ENCODE measurements at regions not wholly inside any gene's neighbourhood (a gene's known extent, or its start where the extent isn't known, plus 50 kb on each side); places are given as distances from the start of the nearest gene placed in this dataset.

- in situ Hi-C loops (cut with HindIII; ENCODE audit: low sequenced_read_pairs) = no loop called here
Measured at GRCh38 chr3:107970993-107971580, 119.7 kb downstream of the CD47 start.

- in situ Hi-C loops (cut with HindIII; ENCODE audit: low sequenced_read_pairs) = no loop called here
Measured at GRCh38 chr3:107969994-107970819, 120.6 kb downstream of the CD47 start.

GRCh38 chr3:107969525-107969924 lies 121.3 kb downstream of the CD47 start:
- in situ Hi-C loops (cut with HindIII; ENCODE audit: low sequenced_read_pairs) = no loop called here

GRCh38 chr3:107966276-107966675 lies 124.6 kb downstream of the CD47 start:
- in situ Hi-C loops (cut with HindIII; ENCODE audit: low sequenced_read_pairs) = no loop called here

- in situ Hi-C loops (cut with HindIII; ENCODE audit: low sequenced_read_pairs) = no loop called here
Measured at GRCh38 chr3:107965136-107965655, 125.6 kb downstream of the CD47 start.

- in situ Hi-C loops (cut with HindIII; ENCODE audit: low sequenced_read_pairs) = no loop called here
Measured at GRCh38 chr3:107963581-107963980, 127.2 kb downstream of the CD47 start.

- in situ Hi-C loops (cut with HindIII; ENCODE audit: low sequenced_read_pairs) = no loop called here
Measured at GRCh38 chr3:107962946-107963345, 127.9 kb downstream of the CD47 start.

GRCh38 chr3:107962037-107962436 lies 128.8 kb downstream of the CD47 start:
- in situ Hi-C loops (cut with HindIII; ENCODE audit: low sequenced_read_pairs) = no loop called here

- in situ Hi-C loops (cut with HindIII; ENCODE audit: low sequenced_read_pairs) = no loop called here
Measured at GRCh38 chr3:107959550-107960154, 131.2 kb downstream of the CD47 start.

- in situ Hi-C loops (cut with HindIII; ENCODE audit: low sequenced_read_pairs) = no loop called here
Measured at GRCh38 chr3:107958146-107958545, 132.7 kb downstream of the CD47 start.

GRCh38 chr3:107956991-107957900 lies 133.6 kb downstream of the CD47 start:
- in situ Hi-C loops (cut with HindIII; ENCODE audit: low sequenced_read_pairs) = no loop called here

GRCh38 chr3:107954845-107955244 lies 136.0 kb downstream of the CD47 start:
- in situ Hi-C loops (cut with HindIII; ENCODE audit: low sequenced_read_pairs) = no loop called here

- in situ Hi-C loops (cut with HindIII; ENCODE audit: low sequenced_read_pairs) = no loop called here
Measured at GRCh38 chr3:107953722-107954121, 137.1 kb downstream of the CD47 start.

GRCh38 chr3:107951126-107951525 lies 139.7 kb downstream of the CD47 start:
- in situ Hi-C loops (cut with HindIII; ENCODE audit: low sequenced_read_pairs) = no loop called here

- in situ Hi-C loops (cut with HindIII; ENCODE audit: low sequenced_read_pairs) = no loop called here
Measured at GRCh38 chr3:107950417-107950816, 140.4 kb downstream of the CD47 start.

GRCh38 chr3:107949394-107949970 lies 141.3 kb downstream of the CD47 start:
- in situ Hi-C loops (cut with HindIII; ENCODE audit: low sequenced_read_pairs) = no loop called here

GRCh38 chr3:107947203-107947602 lies 143.6 kb downstream of the CD47 start:
- in situ Hi-C loops (cut with HindIII; ENCODE audit: low sequenced_read_pairs) = no loop called here

GRCh38 chr3:107946700-107947099 lies 144.1 kb downstream of the CD47 start:
- in situ Hi-C loops (cut with HindIII; ENCODE audit: low sequenced_read_pairs) = no loop called here

GRCh38 chr3:107945417-107946094 lies 145.3 kb downstream of the CD47 start:
- in situ Hi-C loops (cut with HindIII; ENCODE audit: low sequenced_read_pairs) = no loop called here
